Immature natural killer cell (primary cell): ENCODE measurements at regions not wholly inside any gene's neighbourhood (a gene's known extent, or its start where the extent isn't known, plus 50 kb on each side); places are given as distances from the start of the nearest gene placed in this dataset.

Experiments used
- DNase-seq, 3 donors: peaks; one replicate each; pipeline ENCODE4 v3.0.0; 2022; ENCODE audit warnings: mixed read lengths in 1 of 3
- H3K27ac Mint-ChIP-seq, 6 donors: one replicate each; pipeline ENCODE4 v1.8.0; 2020; ENCODE audit warnings: mixed read lengths in 6 of 6, mild to moderate bottlenecking in 5 of 6, inconsistent platforms in 4 of 6, moderate library complexity in 3 of 6
- H3K27me3 Mint-ChIP-seq, 3 donors: one replicate each; pipeline ENCODE4 v1.8.0; 2020 to 2021; ENCODE audit warnings: low read depth in 3 of 3, mild to moderate bottlenecking in 3 of 3, mixed read lengths in 3 of 3, moderate library complexity in 3 of 3, inconsistent platforms in 1 of 3
- H3K36me3 Mint-ChIP-seq, 3 donors: one replicate each; pipeline ENCODE4 v1.8.0; 2020; ENCODE audit warnings: mixed read lengths in 3 of 3, inconsistent platforms in 2 of 3, mild to moderate bottlenecking in 2 of 3
- H3K4me1 Mint-ChIP-seq, 2 donors: one replicate each; pipeline ENCODE4 v1.8.0; 2020; ENCODE audit warnings: inconsistent platforms in 2 of 2, mild to moderate bottlenecking in 2 of 2, mixed read lengths in 2 of 2, moderate library complexity in 1 of 2
- H3K4me3 Mint-ChIP-seq, 5 donors: one replicate each; pipeline ENCODE4 v1.8.0; 2020; ENCODE audit warnings: mild to moderate bottlenecking in 5 of 5, mixed read lengths in 5 of 5, inconsistent platforms in 3 of 5, moderate library complexity in 3 of 5
- H3K9me3 Mint-ChIP-seq, 6 donors: one replicate each; pipeline ENCODE4 v1.8.0; 2020; ENCODE audit warnings: mild to moderate bottlenecking in 6 of 6, mixed read lengths in 6 of 6, inconsistent platforms in 4 of 6, moderate library complexity in 3 of 6

GRCh38 chr5:129392681-129393080, 67.4 kb upstream of the ADAMTS19 start:
- no peak for DNase-seq
- H3K27ac Mint-ChIP-seq, result no peak overlapping the region
- no peak overlapping the region for H3K4me3 Mint-ChIP-seq
- H3K36me3 Mint-ChIP-seq, result peaks cover 0 to 5% (median 0%) of the 10 kb centered on the region in 3 donors
- no peaks in the 10 kb centered on the region for H3K4me1 Mint-ChIP-seq
- H3K9me3 Mint-ChIP-seq, result peaks cover 7 to 45% (median 19%) of the 10 kb centered on the region in 6 donors
- H3K27me3 Mint-ChIP-seq, result no peaks in the 10 kb centered on the region

DNA sequence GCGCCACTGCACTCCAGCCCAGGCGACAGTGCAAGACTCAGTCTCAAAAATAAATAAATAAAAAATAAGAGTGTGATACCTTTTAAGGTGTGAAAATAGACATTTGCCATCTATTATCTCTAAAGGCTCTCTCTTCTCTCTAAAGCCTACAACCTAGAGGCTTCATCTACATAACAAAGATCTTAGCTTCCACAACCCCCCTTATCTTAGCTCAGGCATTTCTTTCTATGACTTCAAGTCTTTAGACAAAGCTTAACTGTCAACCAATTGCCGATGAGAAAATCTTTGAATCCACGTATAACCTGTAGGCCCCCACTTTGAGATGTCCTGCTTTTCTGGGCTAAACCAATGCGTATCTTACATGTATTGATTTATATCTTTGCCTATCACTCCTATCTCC, 64.9 kb upstream of the ADAMTS19 start:
- Mint-ChIP-seq H3K9me3 (peaks cover 9 to 47% (median 19%) of the 10 kb centered on the region in 6 donors), H3K36me3 (peaks cover 0 to 5% (median 0%) of the 10 kb centered on the region in 3 donors), H3K4me1 (no peaks in the 10 kb centered on the region), H3K27ac (no peak overlapping the region), H3K4me3 (no peak overlapping the region), H3K27me3 (no peaks in the 10 kb centered on the region)
- DNase-seq, result no peak

DNA sequence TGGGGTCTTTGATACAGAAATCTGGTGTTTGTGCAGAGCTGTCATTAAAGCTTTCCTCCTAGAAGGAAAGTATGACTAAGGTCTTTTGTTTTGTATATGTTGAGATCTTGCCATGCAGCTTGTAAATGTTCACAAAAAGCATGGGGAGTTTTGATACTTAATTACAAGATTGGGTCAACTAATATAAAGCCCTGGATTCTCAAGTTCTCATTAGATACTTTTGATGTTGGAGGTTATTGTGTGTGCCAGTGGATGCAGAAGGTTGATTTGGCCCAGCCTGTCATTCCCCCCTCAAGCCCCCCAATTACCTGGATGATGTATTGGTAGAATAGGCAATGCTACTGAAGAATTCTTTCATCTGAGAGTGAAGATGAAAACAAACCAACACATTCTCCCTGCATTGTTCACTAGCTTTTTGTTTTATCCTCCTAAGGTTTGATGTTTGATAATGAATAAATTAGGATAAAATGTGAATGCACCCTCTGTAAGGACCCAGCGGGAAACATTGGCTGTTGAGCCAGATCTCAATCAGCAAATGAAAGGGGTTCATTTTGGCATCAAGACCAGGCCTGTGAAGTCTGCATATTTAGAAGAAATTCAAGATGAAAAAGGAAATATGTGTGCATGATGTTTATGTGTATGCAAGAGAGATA, 61.9 kb upstream of the ADAMTS19 start:
- Mint-ChIP-seq H3K4me1 (no peaks in the 10 kb centered on the region), H3K27ac (no peak overlapping the region), H3K36me3 (peaks cover 0 to 2% (median 0%) of the 10 kb centered on the region in 3 donors), H3K9me3 (peaks cover 3 to 38% (median 15%) of the 10 kb centered on the region in 6 donors), H3K27me3 (no peaks in the 10 kb centered on the region), H3K4me3 (no peak overlapping the region)
- no peak for DNase-seq

DNA sequence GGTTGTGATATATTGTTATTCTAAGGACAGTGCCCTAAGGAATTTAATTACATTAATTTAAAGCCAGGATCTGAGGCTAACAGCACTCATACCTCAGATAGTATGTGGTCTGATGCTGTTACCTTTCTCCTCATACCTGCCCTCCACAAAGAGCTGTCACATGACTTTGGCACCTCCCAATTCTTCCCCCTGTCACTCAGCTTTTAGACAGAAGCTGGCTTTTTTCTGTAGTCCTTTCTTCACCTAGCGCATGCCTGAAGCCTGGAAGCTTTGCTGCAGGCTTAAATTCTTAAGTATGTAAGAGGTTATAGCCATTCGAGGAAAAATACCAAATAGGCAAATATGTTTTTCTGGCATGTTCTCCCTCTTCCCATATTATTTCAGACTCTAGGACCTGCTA, 61.0 kb upstream of the ADAMTS19 start:
- H3K36me3 Mint-ChIP-seq, result no peaks in the 10 kb centered on the region
- H3K4me3 Mint-ChIP-seq, result no peak overlapping the region
- H3K9me3 Mint-ChIP-seq, result peaks cover 3 to 33% (median 16%) of the 10 kb centered on the region in 6 donors
- no peak for DNase-seq
- no peak overlapping the region for H3K27ac Mint-ChIP-seq
- H3K27me3 Mint-ChIP-seq, result no peaks in the 10 kb centered on the region
- no peaks in the 10 kb centered on the region for H3K4me1 Mint-ChIP-seq

- no peak for DNase-seq
- no peaks in the 10 kb centered on the region for H3K4me1 Mint-ChIP-seq
- no peak overlapping the region for H3K4me3 Mint-ChIP-seq
- no peaks in the 10 kb centered on the region for H3K27me3 Mint-ChIP-seq
- peaks cover 3 to 30% (median 13%) of the 10 kb centered on the region in 6 donors for H3K9me3 Mint-ChIP-seq
- H3K27ac Mint-ChIP-seq, result no peak overlapping the region
- H3K36me3 Mint-ChIP-seq, result no peaks in the 10 kb centered on the region
These were observed 59.6 kb upstream of the ADAMTS19 start for GRCh38 chr5:129400395-129400983.

DNA sequence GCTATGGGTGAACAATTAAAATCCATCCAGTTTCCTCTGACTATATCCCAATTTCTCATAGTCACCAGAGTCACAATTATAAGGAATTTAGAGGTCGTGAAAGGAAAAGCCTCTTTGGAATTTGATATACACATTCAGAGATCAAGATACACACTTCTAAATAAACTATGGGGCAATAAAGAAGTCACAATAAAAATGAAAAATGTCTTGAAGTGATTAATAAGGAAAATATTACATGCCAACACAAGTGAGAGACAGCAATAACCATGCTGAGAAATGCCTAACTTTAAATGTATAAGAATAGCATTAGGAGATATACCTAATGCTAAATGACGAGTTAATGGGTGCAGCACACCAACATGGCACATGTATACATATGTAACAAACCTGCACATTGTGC, 54.9 kb upstream of the ADAMTS19 start:
- H3K27ac Mint-ChIP-seq, result no peak overlapping the region
- peaks cover 0 to 13% (median 6%) of the 10 kb centered on the region in 6 donors for H3K9me3 Mint-ChIP-seq
- no peaks in the 10 kb centered on the region for H3K4me1 Mint-ChIP-seq
- no peak for DNase-seq
- no peaks in the 10 kb centered on the region for H3K36me3 Mint-ChIP-seq
- no peak overlapping the region for H3K4me3 Mint-ChIP-seq
- H3K27me3 Mint-ChIP-seq, result peaks cover 0 to 2% (median 0%) of the 10 kb centered on the region in 3 donors

- peaks cover 0 to 13% (median 6%) of the 10 kb centered on the region in 6 donors for H3K9me3 Mint-ChIP-seq
- H3K4me3 Mint-ChIP-seq, result no peak overlapping the region
- no peaks in the 10 kb centered on the region for H3K36me3 Mint-ChIP-seq
- no peaks in the 10 kb centered on the region for H3K4me1 Mint-ChIP-seq
- H3K27me3 Mint-ChIP-seq, result peaks cover 0 to 2% (median 0%) of the 10 kb centered on the region in 3 donors
- DNase-seq, result no peak
- no peak overlapping the region for H3K27ac Mint-ChIP-seq
These were observed 53.7 kb upstream of the ADAMTS19 start for GRCh38 chr5:129406440-129406839.
